RWPE2 (cell line): ENCODE measurements at regions not wholly inside any gene's neighbourhood (a gene's known extent, or its start where the extent isn't known, plus 50 kb on each side); places are given as distances from the start of the nearest gene placed in this dataset.
A peak's percentile ranks its signal among the peaks of the same experiment; 100 is the strongest.

Experiments
- ATAC-seq: fragments of 200-7000 bp; cut with Tn5 transposase; 3 replicates; pipeline ENCODE4 v1.9.1; 2021; ENCODE audit warnings: low read depth
- DNase-seq: peaks from one replicate; pipeline ENCODE4 v3.0.0-alpha.2; 2020; ENCODE audit warnings: low spot score
- H3K27ac ChIP-seq: fragments of 450-650 bp; 2 replicates; pipeline ENCODE4 v1.5.1; 2017; ENCODE audit warnings: mild to moderate bottlenecking; ENCODE audit not compliant: poor library complexity, severe bottlenecking
- H3K27me3 ChIP-seq: fragments of 250-450 bp; sonication (Bioruptor Pico); 2 replicates; pipeline ENCODE4 v1.5.1; 2021; ENCODE audit warnings: mild to moderate bottlenecking, moderate library complexity; ENCODE audit not compliant: insufficient read depth, poor library complexity, severe bottlenecking
- H3K36me3 ChIP-seq: fragments of 250-450 bp; sonication (Bioruptor Pico); 2 replicates; pipeline ENCODE4 v1.5.1; 2020; ENCODE audit warnings: low read depth, mild to moderate bottlenecking, moderate library complexity
- H3K4me1 ChIP-seq: fragments of 250-450 bp; sonication (Bioruptor Pico); 2 replicates; pipeline ENCODE4 v1.5.1; 2021; ENCODE audit warnings: mild to moderate bottlenecking, moderate library complexity; ENCODE audit not compliant: insufficient read depth, poor library complexity, severe bottlenecking
- H3K4me3 ChIP-seq: fragments of 250-450 bp; sonication (Bioruptor Pico); 2 replicates; pipeline ENCODE4 v1.5.1; 2021; ENCODE audit warnings: mild to moderate bottlenecking, moderate library complexity; ENCODE audit not compliant: severe bottlenecking
- H3K9me3 ChIP-seq: fragments of 250-450 bp; sonication (Bioruptor Pico); 2 replicates; pipeline ENCODE4 v1.5.1; 2021; ENCODE audit warnings: mild to moderate bottlenecking, moderate library complexity; ENCODE audit not compliant: severe bottlenecking
- CTCF ChIP-seq: fragments of 450-650 bp; IDR thresholded peaks from one replicate; pipeline ENCODE4 v1.5.1; 2017; ENCODE audit warnings: mild to moderate bottlenecking, moderate library complexity; ENCODE audit not compliant: poor library complexity, severe bottlenecking

GRCh38 chr16:54355251-54355650 lies 68.7 kb upstream of the IRX3 start:
- H3K9me3 ChIP-seq: no peaks in the 10 kb centered on the region
- H3K36me3 ChIP-seq: no peaks in the 10 kb centered on the region
- TF ChIP-seq CTCF: no peak
- no peaks in the 10 kb centered on the region for H3K27me3 ChIP-seq
- DNase-seq (no peak), ATAC-seq (peak; percentile 51; the same call in 1 of the 3 replicates)
- no peak overlapping the region for H3K4me3 ChIP-seq
- H3K27ac ChIP-seq: no peak overlapping the region
- no peaks in the 10 kb centered on the region for H3K4me1 ChIP-seq

GRCh38 chr16:54353097-54353496 lies 66.5 kb upstream of the IRX3 start:
- no peak for TF ChIP-seq CTCF
- no peak for DNase-seq
- Histone ChIP-seq H3K27me3 (no peaks in the 10 kb centered on the region), H3K27ac (no peak overlapping the region), H3K4me1 (no peaks in the 10 kb centered on the region), H3K9me3 (no peaks in the 10 kb centered on the region), H3K36me3 (no peaks in the 10 kb centered on the region), H3K4me3 (no peak overlapping the region)
- ATAC-seq: no peak

GRCh38 chr16:54351171-54351570 lies 64.6 kb upstream of the IRX3 start:
- H3K27me3 ChIP-seq: no peaks in the 10 kb centered on the region
- no peak overlapping the region for H3K27ac ChIP-seq
- no peaks in the 10 kb centered on the region for H3K4me1 ChIP-seq
- no peak for DNase-seq
- H3K36me3 ChIP-seq: no peaks in the 10 kb centered on the region
- TF ChIP-seq CTCF: no peak
- H3K9me3 ChIP-seq: no peaks in the 10 kb centered on the region
- ATAC-seq: no peak
- no peak overlapping the region for H3K4me3 ChIP-seq

GRCh38 chr16:54347961-54348360 lies 61.4 kb upstream of the IRX3 start:
- H3K4me1 ChIP-seq: no peaks in the 10 kb centered on the region
- no peak for DNase-seq
- no peaks in the 10 kb centered on the region for H3K27me3 ChIP-seq
- no peak overlapping the region for H3K27ac ChIP-seq
- no peaks in the 10 kb centered on the region for H3K36me3 ChIP-seq
- peak; percentile 76 for ATAC-seq
- no peaks in the 10 kb centered on the region for H3K9me3 ChIP-seq
- no peak for TF ChIP-seq CTCF
- H3K4me3 ChIP-seq: no peak overlapping the region

GRCh38 chr16:54346041-54346440 lies 59.5 kb upstream of the IRX3 start:
- H3K9me3 ChIP-seq: no peaks in the 10 kb centered on the region
- no peaks in the 10 kb centered on the region for H3K27me3 ChIP-seq
- no peak overlapping the region for H3K4me3 ChIP-seq
- H3K4me1 ChIP-seq: peaks cover 11% of the 10 kb centered on the region
- no peaks in the 10 kb centered on the region for H3K36me3 ChIP-seq
- ATAC-seq: no peak
- TF ChIP-seq CTCF: no peak
- no peak overlapping the region for H3K27ac ChIP-seq
- DNase-seq: no peak
